AG10803 (cell line): ENCODE measurements at regions not wholly inside any gene's neighbourhood (a gene's known extent, or its start where the extent isn't known, plus 50 kb on each side); places are given as distances from the start of the nearest gene placed in this dataset.
"Not testable (repeated sequence)": the region's sequence is repeated elsewhere in the genome, so short reads cannot be mapped to it uniquely, and the experiment has no call there.

Experiments used
- DNase-seq: peaks from one replicate; pipeline ENCODE4 v3.0.0; 2010; ENCODE audit warnings: low read depth
- H3K4me3 ChIP-seq: 2 replicates; pipeline ENCODE4 v1.5.1; 2011; ENCODE audit warnings: mild to moderate bottlenecking, low read length, control low read depth
- CTCF ChIP-seq: conservative IDR thresholded peaks from 2 replicates; pipeline ENCODE4 v1.5.1; 2011; ENCODE audit warnings: mild to moderate bottlenecking, low read length, control low read depth, inconsistent platforms

- no peak for DNase-seq
- TF ChIP-seq CTCF, result no peak
- no peak overlapping the region for H3K4me3 ChIP-seq
Measured at GRCh38 chr12:88844426-88844825, 264.2 kb upstream of the KITLG start.

GRCh38 chr12:88842314-88842713 is 262.0 kb upstream of the KITLG start:
- TF ChIP-seq CTCF, result no peak
- no peak for DNase-seq
- no peak overlapping the region for H3K4me3 ChIP-seq

- H3K4me3 ChIP-seq, result no peak overlapping the region
- TF ChIP-seq CTCF, result no peak
- no peak for DNase-seq
Measured at GRCh38 chr12:88839486-88839885, 259.2 kb upstream of the KITLG start.

DNA sequence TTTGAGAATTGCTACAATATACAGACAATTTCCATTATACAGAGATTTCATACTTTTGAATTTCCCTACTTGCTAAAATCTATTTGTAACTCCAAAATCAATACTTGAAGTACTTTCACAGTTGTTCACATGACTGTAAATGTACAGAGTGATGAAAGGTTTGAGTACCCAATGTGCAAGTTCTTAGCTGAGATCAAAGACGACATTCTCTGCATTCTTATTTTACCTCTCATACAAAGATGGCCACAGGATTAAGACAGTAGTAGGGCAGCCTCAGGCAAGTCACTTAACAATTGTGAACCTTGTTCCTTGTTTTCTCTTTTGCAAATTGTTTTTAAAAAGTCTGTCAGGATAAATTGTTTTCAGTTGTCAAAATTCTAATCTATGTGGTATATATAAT is 255.9 kb upstream of the KITLG start:
- no peak overlapping the region for H3K4me3 ChIP-seq
- DNase-seq, result peak; percentile 17
- no peak for TF ChIP-seq CTCF

- no peak for TF ChIP-seq CTCF
- DNase-seq, result no peak
- H3K4me3 ChIP-seq, result no peak overlapping the region
Measured at GRCh38 chr12:88834226-88834625, 254.0 kb upstream of the KITLG start.

DNA sequence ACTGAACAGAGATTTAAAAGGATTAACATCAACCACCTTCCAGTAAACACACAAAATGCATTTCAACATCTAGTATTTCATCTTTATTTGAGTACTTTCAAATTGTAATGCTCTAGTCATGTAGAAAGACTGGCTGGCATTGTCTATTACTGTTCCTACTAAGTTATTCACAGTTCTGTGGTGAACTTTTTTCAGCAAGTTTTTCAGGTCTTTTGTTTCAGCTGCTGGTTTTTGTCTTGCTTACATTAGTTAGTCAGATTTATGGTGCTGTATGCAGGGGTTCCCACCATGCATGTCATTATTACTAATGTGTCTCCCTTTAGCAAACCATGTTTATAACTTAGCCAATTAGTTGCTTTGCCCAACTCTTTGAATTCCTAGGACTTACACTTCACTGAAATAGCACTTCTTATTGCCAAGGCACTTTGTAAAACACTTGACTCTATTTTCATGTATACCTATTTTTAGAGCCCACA is 253.4 kb upstream of the KITLG start:
- TF ChIP-seq CTCF, result no peak
- no peak overlapping the region for H3K4me3 ChIP-seq
- peak; percentile 66 for DNase-seq

- DNase-seq, H3K4me3 ChIP-seq: not testable (repeated sequence)
Measured at GRCh38 chr12:88828537-88828936, 248.3 kb upstream of the KITLG start.

GRCh38 chr12:88820012-88820411 is 239.7 kb upstream of the KITLG start:
- no peak overlapping the region for H3K4me3 ChIP-seq
- no peak for DNase-seq
- no peak for TF ChIP-seq CTCF
